GM21723 (cell line): ENCODE measurements at regions not wholly inside any gene's neighbourhood (a gene's known extent, or its start where the extent isn't known, plus 50 kb on each side); places are given as distances from the start of the nearest gene placed in this dataset.

ENCODE experiments used
- ATAC-seq: cut with Tn5 transposase; IDR thresholded peaks from one replicate; pipeline ENCODE4 v1.9.1; 2021; ENCODE audit warnings: mild to moderate bottlenecking, moderate library complexity; ENCODE audit not compliant: unreplicated experiment

GRCh38 chr9:116059466-116059865, 94.1 kb upstream of the PAPPA start:
- no peak for ATAC-seq

GRCh38 chr9:116060631-116061030, 93.0 kb upstream of the PAPPA start:
- no peak for ATAC-seq

GRCh38 chr9:116061546-116062205, 91.9 kb upstream of the PAPPA start:
- ATAC-seq, result no peak

GRCh38 chr9:116062206-116062550, 91.4 kb upstream of the PAPPA start:
- ATAC-seq, result no peak

GRCh38 chr9:116064970-116065369, 88.6 kb upstream of the PAPPA start:
- no peak for ATAC-seq

- ATAC-seq, result no peak
Measured at GRCh38 chr9:116066221-116066620, 87.4 kb upstream of the PAPPA start.

- no peak for ATAC-seq
Measured at GRCh38 chr9:116067566-116067965, 86.0 kb upstream of the PAPPA start.

- no peak for ATAC-seq
Measured at GRCh38 chr9:116070256-116070914, 83.2 kb upstream of the PAPPA start.

- no peak for ATAC-seq
Measured at GRCh38 chr9:116072046-116072445, 81.5 kb upstream of the PAPPA start.

- ATAC-seq, result no peak
Measured at GRCh38 chr9:116073826-116074225, 79.8 kb upstream of the PAPPA start.

- no peak for ATAC-seq
Measured at GRCh38 chr9:116074658-116075057, 78.9 kb upstream of the PAPPA start.

GRCh38 chr9:116075191-116075590, 78.4 kb upstream of the PAPPA start:
- ATAC-seq, result no peak

- no peak for ATAC-seq
Measured at GRCh38 chr9:116078640-116079039, 75.0 kb upstream of the PAPPA start.

GRCh38 chr9:116080561-116080960, 73.0 kb upstream of the PAPPA start:
- ATAC-seq, result no peak

- ATAC-seq, result no peak
Measured at GRCh38 chr9:116081435-116082115, 72.0 kb upstream of the PAPPA start.

- no peak for ATAC-seq
Measured at GRCh38 chr9:116083837-116084236, 69.8 kb upstream of the PAPPA start.

GRCh38 chr9:116084497-116084896, 69.1 kb upstream of the PAPPA start:
- ATAC-seq, result no peak

GRCh38 chr9:116087246-116087645, 66.3 kb upstream of the PAPPA start:
- no peak for ATAC-seq

GRCh38 chr9:116087751-116088194, 65.8 kb upstream of the PAPPA start:
- ATAC-seq, result no peak

- no peak for ATAC-seq
Measured at GRCh38 chr9:116088396-116088795, 65.2 kb upstream of the PAPPA start.

GRCh38 chr9:116090030-116090770, 63.4 kb upstream of the PAPPA start:
- ATAC-seq, result no peak

- ATAC-seq, result no peak
Measured at GRCh38 chr9:116094846-116095245, 58.7 kb upstream of the PAPPA start.
